LNCaP clone FGC (cell line): ENCODE measurements at regions not wholly inside any gene's neighbourhood (a gene's known extent, or its start where the extent isn't known, plus 50 kb on each side); places are given as distances from the start of the nearest gene placed in this dataset.

Experiments
- DNase-seq: peaks from one replicate; pipeline ENCODE4 v3.0.0-alpha.2; 2011; ENCODE audit warnings: low read depth
- H3K4me3 ChIP-seq: 2 replicates; pipeline ENCODE4 v1.5.1; 2011; ENCODE audit warnings: mild to moderate bottlenecking, low read depth, low read length, control low read depth
- CTCF ChIP-seq: IDR thresholded peaks from 2 replicates; pipeline ENCODE4 v1.5.1; 2012; ENCODE audit warnings: mild to moderate bottlenecking; ENCODE audit not compliant: control insufficient read depth, insufficient read depth; ENCODE audit errors: extremely low read depth

DNA sequence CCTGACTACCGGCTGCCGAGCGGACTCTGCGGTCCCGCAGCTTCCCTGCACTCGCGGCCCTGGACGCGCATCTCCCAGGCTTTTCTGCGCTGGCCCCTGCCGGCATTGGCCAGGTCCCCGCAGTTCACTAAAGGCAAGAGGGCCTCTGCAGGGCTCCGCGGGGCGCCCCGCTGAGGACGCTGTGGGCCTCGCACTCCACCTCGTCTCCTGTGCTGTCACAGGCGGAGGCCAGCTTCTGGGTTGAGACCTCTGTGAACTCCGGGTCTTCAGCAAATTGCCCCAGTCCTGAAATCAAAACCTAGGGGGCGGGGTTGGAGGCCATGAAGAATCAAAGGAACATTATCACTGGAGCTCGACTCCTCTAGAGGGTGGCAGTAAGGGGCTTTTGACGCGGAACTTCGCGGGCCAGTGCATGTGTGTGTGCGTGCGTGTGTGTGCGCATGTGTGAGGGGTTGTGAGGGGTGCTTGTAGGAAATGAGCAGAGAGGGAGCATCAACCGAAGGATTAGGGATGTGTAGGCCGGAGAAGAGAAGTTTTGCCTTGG lies 68.5 kb upstream of the CAPRIN2 start:
- no peak for TF ChIP-seq CTCF
- H3K4me3 ChIP-seq = no peak overlapping the region
- DNase-seq = no peak

DNA sequence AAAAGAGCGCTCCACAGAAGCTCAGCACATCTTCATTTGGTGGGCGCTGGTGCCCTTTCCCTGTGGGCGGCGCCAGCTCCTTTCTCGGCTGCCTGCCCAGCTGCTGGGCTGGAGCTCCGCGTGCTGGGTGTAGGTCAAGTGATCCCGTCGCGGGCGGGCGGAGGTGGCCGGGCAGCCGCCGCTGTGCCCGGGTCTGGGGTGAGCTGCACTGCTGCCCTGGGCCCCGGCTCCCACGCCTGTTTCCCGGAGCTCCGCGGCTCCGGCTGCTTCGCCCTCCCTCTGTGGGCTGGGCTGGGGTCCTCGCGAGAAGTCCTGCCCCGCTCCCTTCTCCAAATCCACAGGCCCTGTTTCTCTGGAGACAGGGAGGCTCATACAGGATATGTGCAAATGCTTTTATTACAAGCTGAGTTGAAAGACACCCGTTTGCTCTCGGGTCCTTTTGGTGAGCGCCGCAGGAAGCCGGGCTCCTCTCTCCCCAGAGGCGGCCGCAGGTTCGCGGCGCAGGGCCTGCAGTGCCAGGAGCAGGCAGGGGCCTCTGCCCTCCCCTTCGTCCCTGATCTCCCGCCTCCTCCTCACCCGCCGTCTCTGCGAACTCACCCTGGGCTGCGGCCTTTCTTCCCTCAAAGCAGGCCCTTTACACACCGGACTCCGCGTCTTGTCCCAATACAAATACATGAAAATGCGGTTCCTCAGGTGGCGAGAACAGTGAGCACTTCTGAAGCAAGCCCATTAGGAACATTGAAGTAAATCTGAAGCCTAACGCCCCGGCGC lies 67.8 kb upstream of the CAPRIN2 start:
- H3K4me3 ChIP-seq = no peak overlapping the region
- no peak for DNase-seq
- TF ChIP-seq CTCF = no peak

DNA sequence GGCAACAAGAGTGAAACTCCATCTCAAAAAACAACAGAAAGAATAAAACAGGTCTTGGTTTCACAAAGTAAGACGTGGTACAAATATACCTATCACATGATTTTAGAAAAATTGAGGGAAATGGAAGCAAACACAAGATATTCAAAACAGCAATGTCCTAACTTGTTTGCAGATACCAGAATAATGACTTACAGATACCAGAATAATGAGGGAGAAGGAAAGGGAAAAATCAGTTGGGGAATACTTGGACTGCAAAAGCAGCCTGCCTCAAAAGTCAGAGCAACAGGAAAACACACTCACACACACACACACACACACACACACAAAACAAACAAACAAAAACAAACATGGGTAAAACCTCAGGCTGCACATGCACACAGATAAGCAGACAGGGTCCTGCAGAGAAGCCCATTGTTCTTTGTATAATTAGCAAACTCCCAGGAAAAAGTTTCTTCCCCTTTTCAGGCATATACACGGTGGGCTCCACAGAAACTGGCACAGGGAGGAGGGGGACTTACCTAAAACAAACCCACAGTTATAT lies 65.7 kb upstream of the CAPRIN2 start:
- no peak for TF ChIP-seq CTCF
- no peak for DNase-seq
- H3K4me3 ChIP-seq = no peak overlapping the region

DNA sequence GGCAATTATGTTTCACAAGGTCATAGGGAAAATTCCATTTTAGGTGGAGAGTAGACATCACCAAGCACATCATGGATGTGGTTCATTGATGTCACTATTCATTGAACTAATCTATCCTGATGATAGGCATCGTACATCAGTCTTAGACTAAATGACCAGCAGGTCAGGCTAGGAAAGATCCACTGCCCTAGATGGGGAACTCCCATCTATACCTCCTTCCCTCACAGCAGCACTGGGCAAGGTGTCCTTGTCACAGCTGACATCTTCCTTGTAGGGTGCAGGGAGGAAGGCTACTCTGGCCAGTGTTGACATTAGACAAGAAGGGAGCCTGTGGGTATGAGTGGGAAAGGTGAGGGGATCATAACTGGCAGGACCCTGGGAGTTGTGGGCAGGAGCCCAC lies 63.8 kb upstream of the CAPRIN2 start:
- no peak for DNase-seq
- H3K4me3 ChIP-seq = no peak overlapping the region
- no peak for TF ChIP-seq CTCF

DNA sequence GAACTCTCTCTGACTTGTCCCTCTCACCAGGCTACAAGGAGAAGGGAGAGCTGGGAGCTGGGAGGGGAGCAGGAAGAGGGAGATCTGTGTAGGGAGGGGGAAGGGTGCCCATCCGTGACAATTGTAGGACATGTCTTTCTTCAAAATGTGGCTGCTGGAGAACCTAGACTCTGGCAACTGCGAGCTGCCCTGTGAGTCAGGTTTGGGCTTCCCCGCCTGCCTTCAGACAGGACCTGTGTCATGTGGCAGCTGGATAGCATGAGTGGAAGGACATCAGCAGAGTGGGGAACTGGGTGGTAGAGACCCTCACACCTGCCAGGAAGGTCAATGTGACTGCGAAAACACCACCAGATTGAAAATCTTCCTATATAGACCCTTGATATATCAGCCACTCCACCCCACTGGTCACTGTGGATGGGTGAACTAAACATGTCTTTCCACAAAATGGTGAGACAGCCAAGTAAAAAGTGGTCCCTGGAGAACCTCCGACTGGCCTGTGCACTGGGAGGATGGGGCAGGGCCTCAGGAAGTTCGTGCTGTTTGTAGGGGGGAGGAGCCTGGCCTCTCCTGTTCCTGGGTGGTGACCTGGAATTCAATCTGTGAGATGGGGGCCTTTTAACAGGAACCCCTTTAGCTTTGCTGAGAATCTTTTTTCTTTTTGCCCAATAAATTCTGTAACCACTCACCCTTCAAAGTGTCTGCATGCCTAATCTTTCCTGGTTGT lies 62.2 kb upstream of the CAPRIN2 start:
- H3K4me3 ChIP-seq = no peak overlapping the region

DNA sequence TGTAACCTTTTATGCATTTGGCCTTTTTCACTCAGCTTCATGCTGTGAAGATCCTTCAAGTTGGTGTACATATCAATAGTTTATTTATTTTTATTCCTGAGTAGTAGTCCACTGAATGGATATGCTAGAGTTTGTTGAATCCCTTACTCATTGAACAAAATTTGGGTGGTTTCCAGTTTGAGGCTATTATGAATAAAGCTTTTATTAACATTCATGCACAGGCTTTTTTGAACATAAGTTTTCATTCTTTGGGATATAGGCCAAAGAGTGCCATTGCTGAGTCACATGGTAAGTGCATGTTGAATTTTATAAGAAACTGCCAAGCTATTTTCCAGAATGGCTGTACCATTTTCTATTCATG lies 59.5 kb upstream of the CAPRIN2 start:
- H3K4me3 ChIP-seq = no peak overlapping the region
- no peak for DNase-seq
- no peak for TF ChIP-seq CTCF

More for the DNA sequence above, 62.2 kb upstream of the CAPRIN2 start:
- TF ChIP-seq CTCF = no peak
- DNase-seq = no peak
